ENCODE measurements at regions not wholly inside any gene's neighbourhood (a gene's known extent, or its start where the extent isn't known, plus 50 kb on each side); places are given as distances from the start of the nearest gene placed in this dataset.
A peak's percentile ranks its signal among the peaks of the same experiment; 100 is the strongest.

DNA sequence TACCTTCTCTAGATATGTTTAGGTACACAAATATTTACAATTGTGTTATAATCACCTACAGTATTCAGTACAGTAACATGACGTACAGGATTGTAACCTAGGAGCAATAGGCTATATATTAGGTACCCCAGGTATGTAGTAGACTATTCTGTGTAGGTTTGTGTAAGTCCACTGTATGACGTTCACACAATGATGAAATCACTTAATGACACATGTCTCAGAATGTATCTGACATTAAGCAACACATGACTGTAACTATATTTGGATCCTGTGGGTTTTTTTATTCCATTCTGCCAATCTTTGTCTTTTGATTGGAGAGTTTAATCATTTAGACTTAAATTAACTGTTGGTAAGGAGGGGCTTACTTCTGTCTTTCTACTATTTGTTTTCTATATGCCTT is 52.1 kb downstream of the STYXL2 start:
- Histone ChIP-seq H3K4me3 (replicated peaks in 1 of 3; ENCODE audit: low read depth in 2 of 3, low read length in 3 of 3) (no peak overlapping the region), H3K27me3 (ENCODE audit: control insufficient read depth in 2 of 2, insufficient read depth in 2 of 2, low read length in 2 of 2) (no peaks in the 10 kb centered on the region), H3K4me1 (ENCODE audit: control insufficient read depth in 1 of 2, insufficient read depth in 2 of 2, low read length in 2 of 2) (no peaks in the 10 kb centered on the region), H3K36me3 (replicated peaks in 1 of 2; ENCODE audit: control insufficient read depth in 1 of 2, insufficient read depth in 2 of 2, low read length in 2 of 2) (no peaks in the 10 kb centered on the region), H3K27ac (ENCODE audit: low read depth in 1 of 2, low read length in 2 of 2) (no peak overlapping the region), H2AFZ (ENCODE audit: insufficient read depth, low read depth, low read length, poor library complexity, severe bottlenecking) (no peak overlapping the region), H3K9ac (ENCODE audit: insufficient read depth, low read length, poor library complexity, severe bottlenecking) (no peak overlapping the region), H3K9me3 (replicated peaks in 1 of 2; ENCODE audit: control insufficient read depth in 1 of 2, insufficient read depth in 1 of 2, low read length in 2 of 2) (peaks cover 4% of the 10 kb centered on the region in 2 donors), H3K79me2 (ENCODE audit: insufficient read depth, low read length) (no peaks in the 10 kb centered on the region), H3K4me2 (replicated peaks; ENCODE audit: extremely low read depth, low read length, poor library complexity, severe bottlenecking) (no peak overlapping the region), H4K20me1 (ENCODE audit: insufficient read depth, low read length) (no peaks in the 10 kb centered on the region)
- no peak overlapping the region for H3K4me3 Mint-ChIP-seq
- peaks cover 0 to 3% (median 3%) of the 10 kb centered on the region in 3 donors for H3K27me3 Mint-ChIP-seq (ENCODE audit: low read depth in 3 of 3)
- intact Hi-C loops (cut with micrococcal nuclease), result no loop called here
- WGBS (ENCODE audit: insufficient coverage), result no CpG with 5 or more reads among the region's 2 CpGs
- H3K9me3 Mint-ChIP-seq, result peaks cover 5 to 19% (median 8%) of the 10 kb centered on the region in 7 donors
- no peak overlapping the region for H3K27ac Mint-ChIP-seq
- peak in 1 of 3 donors; percentile 18 for DNase-seq
- TF ChIP-seq, protein P1, sequence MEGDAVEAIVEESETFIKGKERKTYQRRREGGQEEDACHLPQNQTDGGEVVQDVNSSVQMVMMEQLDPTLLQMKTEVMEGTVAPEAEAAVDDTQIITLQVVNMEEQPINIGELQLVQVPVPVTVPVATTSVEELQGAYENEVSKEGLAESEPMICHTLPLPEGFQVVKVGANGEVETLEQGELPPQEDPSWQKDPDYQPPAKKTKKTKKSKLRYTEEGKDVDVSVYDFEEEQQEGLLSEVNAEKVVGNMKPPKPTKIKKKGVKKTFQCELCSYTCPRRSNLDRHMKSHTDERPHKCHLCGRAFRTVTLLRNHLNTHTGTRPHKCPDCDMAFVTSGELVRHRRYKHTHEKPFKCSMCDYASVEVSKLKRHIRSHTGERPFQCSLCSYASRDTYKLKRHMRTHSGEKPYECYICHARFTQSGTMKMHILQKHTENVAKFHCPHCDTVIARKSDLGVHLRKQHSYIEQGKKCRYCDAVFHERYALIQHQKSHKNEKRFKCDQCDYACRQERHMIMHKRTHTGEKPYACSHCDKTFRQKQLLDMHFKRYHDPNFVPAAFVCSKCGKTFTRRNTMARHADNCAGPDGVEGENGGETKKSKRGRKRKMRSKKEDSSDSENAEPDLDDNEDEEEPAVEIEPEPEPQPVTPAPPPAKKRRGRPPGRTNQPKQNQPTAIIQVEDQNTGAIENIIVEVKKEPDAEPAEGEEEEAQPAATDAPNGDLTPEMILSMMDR (IDR thresholded peaks at IDR 0.05), result no peak
- H3K4me1 Mint-ChIP-seq, result no peaks in the 10 kb centered on the region
- H3K36me3 Mint-ChIP-seq, result no peaks in the 10 kb centered on the region

DNA sequence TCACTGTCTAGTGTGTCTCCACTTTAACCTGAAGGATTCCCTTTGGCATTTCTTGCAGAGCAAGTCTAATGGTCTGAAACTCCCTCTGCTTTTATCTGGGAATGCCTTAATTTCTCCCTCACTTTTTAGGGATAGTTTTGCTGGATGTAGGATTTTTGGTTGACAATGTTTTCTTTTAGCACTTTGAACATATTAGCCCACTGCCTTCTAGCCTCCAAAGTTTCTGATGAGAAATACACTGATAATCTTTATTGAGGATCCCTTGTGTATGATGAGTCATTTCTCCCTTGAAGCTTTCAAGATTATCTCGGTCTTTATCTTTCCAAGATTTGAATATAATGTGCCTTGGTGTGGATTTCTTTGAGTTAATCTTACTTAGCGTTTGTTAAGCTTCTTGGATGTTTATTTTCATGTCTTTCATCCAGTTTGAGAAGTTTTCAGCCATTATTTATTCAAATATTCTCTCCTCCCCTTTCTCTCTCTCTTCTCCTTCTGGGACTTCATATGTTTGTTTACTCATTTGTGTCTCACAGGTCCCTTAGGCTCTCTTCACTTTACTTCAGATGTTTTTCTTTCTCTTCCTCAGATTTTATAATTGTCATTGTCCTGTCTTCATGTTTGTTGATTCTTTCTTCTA is 53.1 kb downstream of the STYXL2 start:
- no peak overlapping the region for H3K27ac ChIP-seq (ENCODE audit: low read depth in 1 of 2, low read length in 2 of 2)
- Mint-ChIP-seq H3K27ac (peak overlapping the region in 1 of 7 donors; percentile 25), H3K27me3 (ENCODE audit: low read depth in 3 of 3) (peaks cover 0 to 3% (median 3%) of the 10 kb centered on the region in 3 donors), H3K4me1 (no peaks in the 10 kb centered on the region), H3K9me3 (peaks cover 5 to 19% (median 8%) of the 10 kb centered on the region in 7 donors), H3K4me3 (no peak overlapping the region), H3K36me3 (no peaks in the 10 kb centered on the region)
- no peak for DNase-seq
- TF ChIP-seq, protein P1 (IDR thresholded peaks at IDR 0.05), result no peak
- no peaks in the 10 kb centered on the region for H3K36me3 ChIP-seq (replicated peaks in 1 of 2; ENCODE audit: control insufficient read depth in 1 of 2, insufficient read depth in 2 of 2, low read length in 2 of 2)
- H3K4me1 ChIP-seq (ENCODE audit: control insufficient read depth in 1 of 2, insufficient read depth in 2 of 2, low read length in 2 of 2), result no peaks in the 10 kb centered on the region
- no CpG with 5 or more reads among the region's 2 CpGs for WGBS (ENCODE audit: insufficient coverage)
- peaks cover 4% of the 10 kb centered on the region in 2 donors for H3K9me3 ChIP-seq (replicated peaks in 1 of 2; ENCODE audit: control insufficient read depth in 1 of 2, insufficient read depth in 1 of 2, low read length in 2 of 2)
- no peak overlapping the region for H3K9ac ChIP-seq (ENCODE audit: insufficient read depth, low read length, poor library complexity, severe bottlenecking)
- H3K4me3 ChIP-seq (replicated peaks in 1 of 3; ENCODE audit: low read depth in 2 of 3, low read length in 3 of 3), result no peak overlapping the region
- no peaks in the 10 kb centered on the region for H4K20me1 ChIP-seq (ENCODE audit: insufficient read depth, low read length)
- intact Hi-C loops (cut with micrococcal nuclease), result no loop called here
- no peak overlapping the region for H3K4me2 ChIP-seq (replicated peaks; ENCODE audit: extremely low read depth, low read length, poor library complexity, severe bottlenecking)
- no peaks in the 10 kb centered on the region for H3K27me3 ChIP-seq (ENCODE audit: control insufficient read depth in 2 of 2, insufficient read depth in 2 of 2, low read length in 2 of 2)
- no peaks in the 10 kb centered on the region for H3K79me2 ChIP-seq (ENCODE audit: insufficient read depth, low read length)
- H2AFZ ChIP-seq (ENCODE audit: insufficient read depth, low read depth, low read length, poor library complexity, severe bottlenecking), result no peak overlapping the region
